ENCODE measurements at regions not wholly inside any gene's neighbourhood (a gene's known extent, or its start where the extent isn't known, plus 50 kb on each side); places are given as distances from the start of the nearest gene placed in this dataset.

GRCh38 chr1:184851822-184852746, 97.4 kb upstream of the EDEM3 start:
- no peaks in the 10 kb centered on the region for H3K4me1 ChIP-seq (ENCODE audit: low read depth)
- no peak for TF ChIP-seq CTCF (IDR thresholded peaks at IDR 0.05)
- ATAC-seq (no peak), DNase-seq (no peak)
- intact Hi-C loops (cut with DNase I, micrococcal nuclease): no loop called here
- no peak overlapping the region for H3K4me3 ChIP-seq
- no peaks in the 10 kb centered on the region for H3K36me3 ChIP-seq (ENCODE audit: low read depth)
- H3K9me3 ChIP-seq: no peaks in the 10 kb centered on the region

GRCh38 chr1:184843732-184844495, 89.3 kb upstream of the EDEM3 start:
- Histone ChIP-seq H3K9me3 (no peaks in the 10 kb centered on the region), H3K4me3 (no peak overlapping the region), H3K4me1 (ENCODE audit: low read depth) (no peaks in the 10 kb centered on the region), H3K36me3 (ENCODE audit: low read depth) (no peaks in the 10 kb centered on the region)
- DNase-seq (peak; percentile 49 to 66 (median 64)), ATAC-seq (peak; percentile 89)
- no peak for TF ChIP-seq CTCF (IDR thresholded peaks at IDR 0.05)
- intact Hi-C loops (cut with DNase I, micrococcal nuclease): no loop called here

- intact Hi-C loops (cut with DNase I, micrococcal nuclease): no loop called here
- Histone ChIP-seq H3K9me3 (no peaks in the 10 kb centered on the region), H3K4me1 (ENCODE audit: low read depth) (peaks cover 21% of the 10 kb centered on the region), H3K36me3 (ENCODE audit: low read depth) (no peaks in the 10 kb centered on the region), H3K4me3 (no peak overlapping the region)
- ATAC-seq (peak; percentile 57), DNase-seq (no peak)
- no peak for TF ChIP-seq CTCF (IDR thresholded peaks at IDR 0.05)
Measured at GRCh38 chr1:184840596-184840995, 85.9 kb upstream of the EDEM3 start.

GRCh38 chr1:184838504-184838951, 83.9 kb upstream of the EDEM3 start:
- peak; percentile 70 for ATAC-seq
- H3K4me1 ChIP-seq (ENCODE audit: low read depth): peaks cover 21% of the 10 kb centered on the region

More at GRCh38 chr1:184838504-184838951, 83.9 kb upstream of the EDEM3 start:
- Histone ChIP-seq H3K9me3 (no peaks in the 10 kb centered on the region), H3K36me3 (ENCODE audit: low read depth) (no peaks in the 10 kb centered on the region), H3K4me3 (no peak overlapping the region)
- intact Hi-C loops (cut with DNase I, micrococcal nuclease): no loop called here
- no peak for TF ChIP-seq CTCF (IDR thresholded peaks at IDR 0.05)
- DNase-seq: peak in 1 of 3 donors; percentile 38
